ENCODE measurements at regions not wholly inside any gene's neighbourhood (a gene's known extent, or its start where the extent isn't known, plus 50 kb on each side); places are given as distances from the start of the nearest gene placed in this dataset.

GRCh38 chr16:17629936-17630335, 159.2 kb upstream of the XYLT1 start:
- Histone ChIP-seq H3K27ac (no peak overlapping the region), H3K9me3 (ENCODE audit: low read depth, low read length) (no peaks in the 10 kb centered on the region)

GRCh38 chr16:17628983-17629382, 158.2 kb upstream of the XYLT1 start:
- H3K9ac ChIP-seq (ENCODE audit: insufficient read length) = no peak overlapping the region
- TF ChIP-seq FOXP2 (optimal IDR thresholded peaks at IDR 0.05; ENCODE audit: control extremely low read depth, extremely low read length, insufficient read depth) = no peak
- no peak for TF ChIP-seq POLR2AphosphoS5 (IDR thresholded peaks at IDR 0.05; ENCODE audit: borderline replicate concordance, low read depth, low read length)
- no peak for TF ChIP-seq EZH2 (IDR thresholded peaks at IDR 0.05)
- no peak overlapping the region for H3K4me3 ChIP-seq
- no peaks in the 10 kb centered on the region for H3K36me3 ChIP-seq (ENCODE audit: insufficient read depth, low read length)
- H3K9me3 ChIP-seq (ENCODE audit: low read depth, low read length) = no peaks in the 10 kb centered on the region
- H3K27ac ChIP-seq = no peak overlapping the region
- no peak for DNase-seq (ENCODE audit: low read depth, low spot score)

More at GRCh38 chr16:17629936-17630335, 159.2 kb upstream of the XYLT1 start:
- DNase-seq (ENCODE audit: low read depth, low spot score) = no peak
- no peak overlapping the region for H3K9ac ChIP-seq (ENCODE audit: insufficient read length)
- no peaks in the 10 kb centered on the region for H3K36me3 ChIP-seq (ENCODE audit: insufficient read depth, low read length)
- TF ChIP-seq POLR2AphosphoS5 (IDR thresholded peaks at IDR 0.05; ENCODE audit: borderline replicate concordance, low read depth, low read length) = no peak
- no peak for TF ChIP-seq FOXP2 (optimal IDR thresholded peaks at IDR 0.05; ENCODE audit: control extremely low read depth, extremely low read length, insufficient read depth)
- no peak for TF ChIP-seq EZH2 (IDR thresholded peaks at IDR 0.05)
- no peak overlapping the region for H3K4me3 ChIP-seq

DNA sequence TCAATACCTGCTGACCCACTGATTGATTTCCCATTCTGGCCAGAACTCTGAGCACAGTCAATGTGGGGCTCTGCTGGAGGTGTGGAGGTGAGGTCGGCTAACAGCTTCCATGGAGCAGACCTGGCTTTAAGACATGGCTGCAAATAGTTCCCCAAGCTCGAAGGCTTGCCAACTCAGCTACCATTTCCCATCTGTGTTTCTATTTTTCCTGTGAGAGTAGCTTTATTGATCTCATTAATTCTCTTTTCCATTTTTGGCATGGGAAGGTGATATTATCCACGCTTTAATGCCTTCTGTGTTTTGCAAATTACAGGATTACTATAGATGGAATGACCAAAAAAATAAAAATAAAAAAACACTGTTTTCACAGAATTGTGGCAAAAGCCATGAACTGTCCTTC, 151.6 kb upstream of the XYLT1 start:
- no peak for TF ChIP-seq FOXP2 (optimal IDR thresholded peaks at IDR 0.05; ENCODE audit: control extremely low read depth, extremely low read length, insufficient read depth)
- no peak for TF ChIP-seq EZH2 (IDR thresholded peaks at IDR 0.05)
- TF ChIP-seq POLR2AphosphoS5 (IDR thresholded peaks at IDR 0.05; ENCODE audit: borderline replicate concordance, low read depth, low read length) = no peak
- Histone ChIP-seq H3K9me3 (ENCODE audit: low read depth, low read length) (no peaks in the 10 kb centered on the region), H3K27ac (no peak overlapping the region), H3K9ac (ENCODE audit: insufficient read length) (no peak overlapping the region), H3K36me3 (ENCODE audit: insufficient read depth, low read length) (no peaks in the 10 kb centered on the region), H3K4me3 (no peak overlapping the region)
- DNase-seq (ENCODE audit: low read depth, low spot score) = no peak

DNA sequence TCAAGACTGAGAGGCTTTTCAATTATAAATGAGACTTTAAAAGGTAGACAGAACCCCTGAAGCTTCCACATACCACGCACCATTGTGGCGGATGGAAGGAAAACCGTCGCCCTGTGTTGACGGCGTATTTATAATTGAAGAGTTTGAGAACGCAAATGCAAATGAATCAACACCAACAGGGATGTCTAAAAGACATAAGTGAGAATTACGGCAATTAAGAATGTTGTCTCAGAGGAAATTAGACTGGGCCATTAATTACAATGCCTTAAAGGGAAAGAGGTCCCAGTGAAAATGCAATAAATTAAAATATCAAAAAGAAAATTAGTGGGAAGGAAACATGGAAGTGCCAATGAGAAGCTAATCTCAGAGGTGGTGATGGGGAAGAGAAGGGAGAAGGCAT, 148.5 kb upstream of the XYLT1 start:
- TF ChIP-seq POLR2AphosphoS5 (IDR thresholded peaks at IDR 0.05; ENCODE audit: borderline replicate concordance, low read depth, low read length) (no peak), EZH2 (IDR thresholded peaks at IDR 0.05) (no peak), FOXP2 (optimal IDR thresholded peaks at IDR 0.05; ENCODE audit: control extremely low read depth, extremely low read length, insufficient read depth) (no peak)
- no peak for DNase-seq (ENCODE audit: low read depth, low spot score)
- H3K36me3 ChIP-seq (ENCODE audit: insufficient read depth, low read length) = no peaks in the 10 kb centered on the region
- no peaks in the 10 kb centered on the region for H3K9me3 ChIP-seq (ENCODE audit: low read depth, low read length)
- H3K4me3 ChIP-seq = no peak overlapping the region
- H3K27ac ChIP-seq = no peak overlapping the region
- H3K9ac ChIP-seq (ENCODE audit: insufficient read length) = no peak overlapping the region

DNA sequence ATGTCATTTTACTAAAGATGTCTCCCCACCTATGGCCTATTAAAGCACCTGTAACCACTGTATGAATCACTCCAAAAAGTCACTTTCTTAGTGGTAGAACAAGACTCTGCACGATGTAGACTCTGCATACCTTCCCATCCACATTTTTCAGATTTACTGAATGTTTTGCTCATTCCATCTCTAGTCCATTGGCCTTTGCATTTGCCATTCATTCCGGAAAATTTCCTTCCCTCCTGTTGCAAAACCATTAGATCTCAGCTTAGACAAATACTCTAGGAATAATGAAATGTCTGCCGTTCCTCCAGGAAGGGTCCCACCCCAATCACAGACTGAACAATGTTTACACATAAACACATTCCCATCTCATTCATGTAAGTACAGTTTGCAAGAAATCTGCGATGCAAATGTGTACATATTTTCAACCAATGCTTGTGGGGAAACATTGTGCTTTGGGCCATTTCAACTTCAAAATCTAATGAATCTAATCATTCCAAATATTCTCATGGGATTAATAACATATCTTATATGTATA, 146.3 kb upstream of the XYLT1 start:
- Histone ChIP-seq H3K4me3 (no peak overlapping the region), H3K27ac (no peak overlapping the region), H3K9ac (ENCODE audit: insufficient read length) (no peak overlapping the region), H3K9me3 (ENCODE audit: low read depth, low read length) (no peaks in the 10 kb centered on the region), H3K36me3 (ENCODE audit: insufficient read depth, low read length) (no peaks in the 10 kb centered on the region)
- TF ChIP-seq FOXP2 (optimal IDR thresholded peaks at IDR 0.05; ENCODE audit: control extremely low read depth, extremely low read length, insufficient read depth) = no peak
- TF ChIP-seq POLR2AphosphoS5 (IDR thresholded peaks at IDR 0.05; ENCODE audit: borderline replicate concordance, low read depth, low read length) = no peak
- no peak for TF ChIP-seq EZH2 (IDR thresholded peaks at IDR 0.05)
- no peak for DNase-seq (ENCODE audit: low read depth, low spot score)

GRCh38 chr16:17612336-17612735, 141.6 kb upstream of the XYLT1 start:
- Histone ChIP-seq H3K36me3 (ENCODE audit: insufficient read depth, low read length) (no peaks in the 10 kb centered on the region), H3K9ac (ENCODE audit: insufficient read length) (no peak overlapping the region), H3K27ac (no peak overlapping the region), H3K9me3 (ENCODE audit: low read depth, low read length) (no peaks in the 10 kb centered on the region), H3K4me3 (no peak overlapping the region)
- no peak for TF ChIP-seq FOXP2 (optimal IDR thresholded peaks at IDR 0.05; ENCODE audit: control extremely low read depth, extremely low read length, insufficient read depth)
- TF ChIP-seq EZH2 (IDR thresholded peaks at IDR 0.05) = no peak
- no peak for TF ChIP-seq POLR2AphosphoS5 (IDR thresholded peaks at IDR 0.05; ENCODE audit: borderline replicate concordance, low read depth, low read length)
- no peak for DNase-seq (ENCODE audit: low read depth, low spot score)

- H3K27ac ChIP-seq = no peak overlapping the region
- H3K4me3 ChIP-seq = no peak overlapping the region
- TF ChIP-seq EZH2 (IDR thresholded peaks at IDR 0.05) = no peak
- DNase-seq (ENCODE audit: low read depth, low spot score) = no peak
- H3K36me3 ChIP-seq (ENCODE audit: insufficient read depth, low read length) = no peaks in the 10 kb centered on the region
- H3K9ac ChIP-seq (ENCODE audit: insufficient read length) = no peak overlapping the region
- H3K9me3 ChIP-seq (ENCODE audit: low read depth, low read length) = no peaks in the 10 kb centered on the region
These were observed 136.8 kb upstream of the XYLT1 start for GRCh38 chr16:17607609-17608008.

GRCh38 chr16:17607075-17607509, 136.3 kb upstream of the XYLT1 start:
- H3K36me3 ChIP-seq (ENCODE audit: insufficient read depth, low read length) = no peaks in the 10 kb centered on the region
- H3K9me3 ChIP-seq (ENCODE audit: low read depth, low read length) = no peaks in the 10 kb centered on the region
- TF ChIP-seq POLR2AphosphoS5 (IDR thresholded peaks at IDR 0.05; ENCODE audit: borderline replicate concordance, low read depth, low read length) (no peak), EZH2 (IDR thresholded peaks at IDR 0.05) (no peak), FOXP2 (optimal IDR thresholded peaks at IDR 0.05; ENCODE audit: control extremely low read depth, extremely low read length, insufficient read depth) (no peak)
- no peak overlapping the region for H3K9ac ChIP-seq (ENCODE audit: insufficient read length)
- H3K4me3 ChIP-seq = no peak overlapping the region
- H3K27ac ChIP-seq = no peak overlapping the region
- no peak for DNase-seq (ENCODE audit: low read depth, low spot score)

DNA sequence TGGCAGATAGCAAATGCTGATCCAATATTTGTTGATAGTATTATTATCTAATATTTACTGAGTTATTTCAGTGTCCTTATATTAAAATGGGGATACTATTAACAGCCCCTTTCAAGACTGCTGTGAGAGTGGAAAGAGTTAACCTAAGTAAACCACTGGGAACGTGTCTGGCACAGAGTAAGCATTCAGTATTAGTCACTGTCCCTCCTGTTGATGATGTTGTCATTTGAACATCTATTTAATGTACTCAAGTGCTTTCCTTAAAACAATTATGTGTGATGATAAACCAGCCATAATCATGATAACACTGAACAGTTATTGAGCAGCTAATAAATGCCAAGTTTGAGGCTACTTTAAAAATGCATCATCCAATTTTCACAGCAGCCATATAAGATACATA, 135.7 kb upstream of the XYLT1 start:
- H3K9me3 ChIP-seq (ENCODE audit: low read depth, low read length) = no peaks in the 10 kb centered on the region
- no peak overlapping the region for H3K27ac ChIP-seq
- H3K9ac ChIP-seq (ENCODE audit: insufficient read length) = no peak overlapping the region
- no peak overlapping the region for H3K4me3 ChIP-seq
- no peak for DNase-seq (ENCODE audit: low read depth, low spot score)
- no peaks in the 10 kb centered on the region for H3K36me3 ChIP-seq (ENCODE audit: insufficient read depth, low read length)
- TF ChIP-seq EZH2 (IDR thresholded peaks at IDR 0.05) = no peak
- TF ChIP-seq POLR2AphosphoS5 (IDR thresholded peaks at IDR 0.05; ENCODE audit: borderline replicate concordance, low read depth, low read length) = no peak
- TF ChIP-seq FOXP2 (optimal IDR thresholded peaks at IDR 0.05; ENCODE audit: control extremely low read depth, extremely low read length, insufficient read depth) = no peak

Data from SK-N-MC (cell line).